Activated CD4-positive, alpha-beta T cell treated with anti-CD3 and anti-CD28 coated beads, Interleukin-2, amount 10 ng/mL, durations not matched to agents 24 days and 14 days (primary cell): ENCODE measurements at regions not wholly inside any gene's neighbourhood (a gene's known extent, or its start where the extent isn't known, plus 50 kb on each side); places are given as distances from the start of the nearest gene placed in this dataset.

Source experiments
- DNase-seq: peaks from one replicate; pipeline ENCODE4 v3.0.0; 2022
- H3K27ac Mint-ChIP-seq: one replicate; pipeline ENCODE4 v1.8.0; 2022; ENCODE audit warnings: mild to moderate bottlenecking, mixed read lengths
- H3K27me3 Mint-ChIP-seq: one replicate; pipeline ENCODE4 v1.8.0; 2022; ENCODE audit warnings: mixed read lengths
- H3K36me3 Mint-ChIP-seq: one replicate; pipeline ENCODE4 v1.8.0; 2022; ENCODE audit warnings: low read depth, mild to moderate bottlenecking, mixed read lengths
- H3K4me1 Mint-ChIP-seq: one replicate; pipeline ENCODE4 v1.8.0; 2021; ENCODE audit warnings: mixed read lengths
- H3K4me3 Mint-ChIP-seq: one replicate; pipeline ENCODE4 v1.8.0; 2022; ENCODE audit warnings: mild to moderate bottlenecking, moderate library complexity, mixed read lengths
- H3K9me3 Mint-ChIP-seq: one replicate; pipeline ENCODE4 v1.8.0; 2021; ENCODE audit warnings: mixed read lengths
- intact Hi-C: fragments of 100-400 bp; cut with micrococcal nuclease; formaldehyde crosslinking; loops from one replicate; pipeline ENCODE4 v1.15.1; 2023

DNA sequence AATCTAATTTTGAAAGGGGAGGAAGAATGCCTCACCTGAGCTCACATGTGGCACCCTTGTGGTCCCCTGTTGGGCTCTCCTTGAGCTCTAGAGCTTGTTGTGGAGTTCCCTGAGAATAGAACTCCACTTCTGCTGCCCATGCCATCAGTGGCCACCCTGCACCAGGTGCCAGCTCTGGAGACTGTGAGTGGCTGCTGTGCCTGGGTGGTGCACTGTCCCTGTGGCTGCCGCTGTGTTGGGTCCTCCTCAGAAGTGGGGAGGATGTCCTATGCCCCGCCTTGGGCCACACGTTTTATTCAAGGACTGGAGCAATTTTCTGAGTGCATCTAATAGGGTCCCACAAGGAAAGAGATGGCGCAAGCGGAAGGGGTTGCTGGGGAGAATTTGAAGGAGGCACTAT is 67.9 kb upstream of the MAP3K7 start:
- no peak for DNase-seq
- H3K4me3 Mint-ChIP-seq, result no peak overlapping the region
- H3K27ac Mint-ChIP-seq, result no peak overlapping the region
- H3K9me3 Mint-ChIP-seq, result no peaks in the 10 kb centered on the region
- H3K4me1 Mint-ChIP-seq, result no peaks in the 10 kb centered on the region
- peaks cover 19% of the 10 kb centered on the region for H3K27me3 Mint-ChIP-seq
- intact Hi-C loops, result no loop called here
- no peaks in the 10 kb centered on the region for H3K36me3 Mint-ChIP-seq

DNA sequence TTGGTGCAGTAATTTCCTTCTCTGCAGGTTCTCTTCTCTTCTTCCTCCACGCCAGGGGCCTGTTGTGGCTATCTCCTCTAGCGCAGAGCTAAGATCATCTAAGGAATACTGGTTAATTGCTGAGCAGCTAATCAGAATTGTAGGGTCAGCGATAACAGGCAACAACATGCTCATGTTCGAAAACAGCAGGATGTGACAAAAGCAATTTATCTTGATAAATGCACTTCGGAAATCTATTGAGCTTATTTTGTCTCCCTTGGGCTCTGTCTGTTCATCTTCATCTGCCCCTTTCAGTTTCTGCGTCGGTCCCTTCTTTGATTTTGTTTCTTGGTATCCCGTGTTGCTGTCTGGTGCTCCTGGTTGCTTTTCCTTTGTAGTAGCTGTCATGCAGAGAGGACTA is 67.3 kb upstream of the MAP3K7 start:
- Mint-ChIP-seq H3K9me3 (no peaks in the 10 kb centered on the region), H3K27ac (no peak overlapping the region), H3K4me1 (no peaks in the 10 kb centered on the region), H3K36me3 (no peaks in the 10 kb centered on the region), H3K27me3 (peaks cover 19% of the 10 kb centered on the region), H3K4me3 (no peak overlapping the region)
- DNase-seq, result no peak
- intact Hi-C loops, result no loop called here

GRCh38 chr6:90653750-90654149 is 66.9 kb upstream of the MAP3K7 start:
- no peaks in the 10 kb centered on the region for H3K36me3 Mint-ChIP-seq
- H3K27ac Mint-ChIP-seq, result no peak overlapping the region
- H3K4me1 Mint-ChIP-seq, result no peaks in the 10 kb centered on the region
- H3K9me3 Mint-ChIP-seq, result no peaks in the 10 kb centered on the region
- intact Hi-C loops, result no loop called here
- peaks cover 16% of the 10 kb centered on the region for H3K27me3 Mint-ChIP-seq
- no peak overlapping the region for H3K4me3 Mint-ChIP-seq
- DNase-seq, result no peak

DNA sequence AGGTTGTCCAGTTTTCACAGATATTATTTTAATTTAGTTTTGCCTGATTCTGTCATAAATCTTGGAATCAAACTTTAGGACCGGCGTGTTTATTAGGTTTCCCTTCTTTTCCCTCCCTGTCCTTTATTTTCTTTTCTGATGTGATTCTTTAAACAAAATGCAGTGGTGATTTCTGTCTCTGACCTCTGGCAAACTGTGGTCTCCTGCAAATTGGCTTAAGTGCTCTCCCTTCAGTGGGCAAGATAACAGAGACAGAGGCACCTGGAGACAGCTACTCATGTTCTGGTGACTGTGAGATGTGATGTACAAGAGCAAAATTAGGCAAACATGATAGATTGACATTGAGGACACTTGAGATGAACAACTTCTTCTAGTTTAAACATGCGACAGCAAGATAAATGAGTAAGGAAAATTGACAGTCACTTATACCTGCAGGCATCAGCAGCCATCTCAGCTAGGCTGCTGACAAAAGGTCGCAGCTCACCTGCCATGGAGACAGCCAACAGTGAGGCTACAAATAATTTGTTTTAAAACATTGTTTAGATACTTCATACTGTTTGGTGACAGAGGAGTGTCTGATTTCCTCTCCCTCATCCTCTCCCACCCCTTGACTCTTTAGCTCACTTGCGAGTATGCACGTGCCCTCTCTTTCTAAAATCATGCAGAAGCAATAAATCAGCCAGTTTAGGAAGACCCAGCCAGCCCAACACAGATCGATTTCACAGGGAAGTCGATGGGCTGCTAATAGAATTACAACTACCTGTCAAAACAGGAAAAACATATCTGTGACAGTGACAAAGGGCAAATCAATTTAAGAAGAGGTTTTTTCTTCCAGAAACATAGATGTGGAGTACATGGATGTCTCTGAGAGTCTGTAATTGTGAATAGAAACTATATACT is 63.4 kb upstream of the MAP3K7 start:
- Mint-ChIP-seq H3K27ac (no peak overlapping the region), H3K4me3 (no peak overlapping the region), H3K9me3 (no peaks in the 10 kb centered on the region), H3K4me1 (no peaks in the 10 kb centered on the region), H3K27me3 (peaks cover 7% of the 10 kb centered on the region), H3K36me3 (no peaks in the 10 kb centered on the region)
- DNase-seq, result no peak
- intact Hi-C loops, result no loop called here

DNA sequence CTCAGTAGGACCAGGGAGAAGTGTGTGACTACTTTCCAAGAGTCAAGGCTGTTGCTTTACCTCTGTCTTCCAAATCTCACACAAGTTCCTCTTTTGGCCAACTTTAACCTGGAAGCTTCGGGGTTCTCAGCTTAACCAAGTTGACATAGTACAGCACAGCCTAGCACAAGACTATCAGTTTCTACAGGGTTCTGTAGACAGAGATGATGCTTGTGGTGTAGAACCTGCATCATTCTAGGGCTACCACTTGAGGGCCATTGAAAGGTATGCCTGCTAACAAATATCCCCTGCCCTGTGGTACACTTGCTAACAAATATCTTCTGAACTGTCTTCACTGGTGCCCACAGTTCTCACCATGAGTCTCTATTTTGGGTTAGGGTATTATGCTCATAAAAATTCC is 62.0 kb upstream of the MAP3K7 start:
- Mint-ChIP-seq H3K27ac (no peak overlapping the region), H3K9me3 (no peaks in the 10 kb centered on the region), H3K4me1 (no peaks in the 10 kb centered on the region), H3K4me3 (no peak overlapping the region), H3K27me3 (peaks cover 2% of the 10 kb centered on the region), H3K36me3 (no peaks in the 10 kb centered on the region)
- intact Hi-C loops, result no loop called here
- no peak for DNase-seq

DNA sequence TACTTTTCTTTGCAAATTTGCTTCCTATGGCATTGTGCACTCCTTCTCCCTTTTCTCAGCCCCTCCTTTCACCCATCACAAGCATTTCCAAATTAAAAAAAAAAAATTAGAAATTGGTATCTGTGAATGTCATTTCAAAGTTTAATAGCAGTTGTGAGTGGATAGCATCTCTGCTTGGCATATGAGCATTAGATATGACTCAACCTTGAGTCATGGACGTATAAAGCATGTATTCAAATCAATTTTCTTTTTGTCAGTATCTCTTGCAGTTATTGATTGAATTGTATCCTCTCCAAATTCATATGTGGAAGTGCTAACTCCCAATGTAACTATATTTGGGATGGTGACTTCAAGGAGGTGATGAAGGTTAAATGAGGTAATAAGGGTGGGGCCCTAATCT is 60.1 kb upstream of the MAP3K7 start:
- no peaks in the 10 kb centered on the region for H3K9me3 Mint-ChIP-seq
- intact Hi-C loops, result no loop called here
- H3K27me3 Mint-ChIP-seq, result peaks cover 11% of the 10 kb centered on the region
- H3K4me3 Mint-ChIP-seq, result no peak overlapping the region
- H3K4me1 Mint-ChIP-seq, result no peaks in the 10 kb centered on the region
- no peaks in the 10 kb centered on the region for H3K36me3 Mint-ChIP-seq
- no peak overlapping the region for H3K27ac Mint-ChIP-seq
- DNase-seq, result no peak

DNA sequence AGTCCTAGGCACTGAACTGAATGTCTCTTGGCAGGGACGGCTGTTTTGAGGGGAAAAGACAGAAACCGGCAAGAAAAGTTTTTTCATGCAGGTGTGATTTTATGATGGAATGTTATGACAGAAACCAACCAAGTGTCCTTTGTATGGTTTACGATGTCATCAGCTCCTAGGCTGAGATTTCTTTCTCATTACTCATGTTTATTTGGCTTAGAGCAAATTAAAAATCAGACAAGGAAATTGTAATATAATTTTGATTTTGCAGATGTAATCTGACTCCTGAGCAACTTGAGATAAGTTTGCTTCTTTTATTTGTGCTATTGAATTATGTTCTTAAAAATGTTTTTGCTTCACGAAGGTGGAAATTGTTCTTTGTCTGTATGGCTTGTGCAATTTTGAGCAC is 58.8 kb upstream of the MAP3K7 start:
- H3K36me3 Mint-ChIP-seq, result no peaks in the 10 kb centered on the region
- intact Hi-C loops, result no loop called here
- H3K27me3 Mint-ChIP-seq, result peaks cover 15% of the 10 kb centered on the region
- no peaks in the 10 kb centered on the region for H3K4me1 Mint-ChIP-seq
- H3K4me3 Mint-ChIP-seq, result no peak overlapping the region
- no peaks in the 10 kb centered on the region for H3K9me3 Mint-ChIP-seq
- H3K27ac Mint-ChIP-seq, result no peak overlapping the region
- DNase-seq, result no peak

GRCh38 chr6:90644492-90644891 is 57.6 kb upstream of the MAP3K7 start:
- Mint-ChIP-seq H3K27me3 (peaks cover 14% of the 10 kb centered on the region), H3K9me3 (no peaks in the 10 kb centered on the region), H3K27ac (no peak overlapping the region)

GRCh38 chr6:90643381-90643780 is 56.5 kb upstream of the MAP3K7 start:
- intact Hi-C loops, result no loop called here
- no peak for DNase-seq
- peaks cover 18% of the 10 kb centered on the region for H3K27me3 Mint-ChIP-seq
- H3K4me1 Mint-ChIP-seq, result no peaks in the 10 kb centered on the region
- H3K36me3 Mint-ChIP-seq, result no peaks in the 10 kb centered on the region
- H3K4me3 Mint-ChIP-seq, result no peak overlapping the region
- peaks cover 4% of the 10 kb centered on the region for H3K9me3 Mint-ChIP-seq
- no peak overlapping the region for H3K27ac Mint-ChIP-seq

More at GRCh38 chr6:90644492-90644891, 57.6 kb upstream of the MAP3K7 start:
- H3K36me3 Mint-ChIP-seq, result no peaks in the 10 kb centered on the region
- no peak for DNase-seq
- intact Hi-C loops, result no loop called here
- no peaks in the 10 kb centered on the region for H3K4me1 Mint-ChIP-seq
- no peak overlapping the region for H3K4me3 Mint-ChIP-seq

DNA sequence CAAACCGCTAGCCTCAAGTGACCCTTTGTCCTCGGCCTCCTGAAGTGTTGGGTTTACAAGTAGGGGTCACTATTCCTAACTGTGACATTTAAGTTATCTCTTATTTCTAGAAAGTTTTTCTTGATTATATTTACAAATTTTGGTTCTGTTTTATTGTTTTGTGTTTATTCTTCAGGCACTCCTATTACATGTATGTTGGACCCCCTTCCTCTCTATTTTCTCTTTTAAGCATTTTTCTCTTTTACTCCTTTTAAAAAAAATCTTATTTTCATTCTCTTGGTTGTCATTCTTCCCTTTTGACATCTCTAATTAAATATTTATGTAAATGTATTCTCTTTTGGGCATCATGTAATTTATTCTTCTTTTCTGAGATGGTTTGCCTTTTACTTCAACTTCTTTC is 50.4 kb upstream of the MAP3K7 start:
- DNase-seq, result no peak
- H3K36me3 Mint-ChIP-seq, result no peaks in the 10 kb centered on the region
- H3K9me3 Mint-ChIP-seq, result peaks cover 10% of the 10 kb centered on the region
- H3K27ac Mint-ChIP-seq, result no peak overlapping the region
- H3K4me3 Mint-ChIP-seq, result no peak overlapping the region
- H3K27me3 Mint-ChIP-seq, result peaks cover 20% of the 10 kb centered on the region
- no peaks in the 10 kb centered on the region for H3K4me1 Mint-ChIP-seq
- intact Hi-C loops, result no loop called here
